Endothelial cell of umbilical vein (primary cell): ENCODE measurements at regions not wholly inside any gene's neighbourhood (a gene's known extent, or its start where the extent isn't known, plus 50 kb on each side); places are given as distances from the start of the nearest gene placed in this dataset.

ENCODE experiments used
- EZH2 ChIP-seq: IDR thresholded peaks from 2 replicates; pipeline ENCODE4 v1.6.1; 2012; ENCODE audit warnings: borderline replicate concordance, low read depth, mild to moderate bottlenecking, moderate library complexity, low read length, inconsistent platforms; ENCODE audit not compliant: severe bottlenecking
- FOS ChIP-seq: IDR thresholded peaks from 2 replicates; pipeline ENCODE4 v1.6.1; 2011; ENCODE audit warnings: mild to moderate bottlenecking, low read length, moderate library complexity, borderline replicate concordance; ENCODE audit not compliant: insufficient read depth
- JUN ChIP-seq: IDR thresholded peaks from 2 replicates; pipeline ENCODE4 v1.6.1; 2011; ENCODE audit warnings: borderline replicate concordance, low read depth; ENCODE audit not compliant: insufficient read length, insufficient read depth
- MYC ChIP-seq: IDR thresholded peaks from one replicate; pipeline ENCODE4 v1.6.1; 2011; ENCODE audit warnings: mild to moderate bottlenecking, low read depth, low read length
- POLR2A ChIP-seq: IDR thresholded peaks from 2 replicates; pipeline ENCODE4 v1.6.1; 2012; ENCODE audit warnings: low read depth, mild to moderate bottlenecking, control low read depth, low read length
- POLR2AphosphoS5 ChIP-seq: IDR thresholded peaks from 2 replicates; pipeline ENCODE4 v1.6.1; 2012; ENCODE audit warnings: low read depth, mild to moderate bottlenecking, control low read depth, low read length, moderate library complexity; ENCODE audit not compliant: insufficient read depth
- TF ChIP-seq, protein P1 (sequence below), 2 donors: IDR thresholded peaks; 1 replicate in 1 of 2; 2 replicates in 1 of 2; pipeline ENCODE4 v1.5.1; 2011; ENCODE audit warnings: low read length in 2 of 2, mild to moderate bottlenecking in 2 of 2, moderate library complexity in 2 of 2, control low read depth in 1 of 2, inconsistent platforms in 1 of 2, low read depth in 1 of 2; ENCODE audit not compliant: insufficient read depth in 1 of 2; ENCODE audit errors: extremely low read depth in 1 of 2
- TF ChIP-seq, protein P2 (sequence below): IDR thresholded peaks from 2 replicates; pipeline ENCODE4 v1.6.1; 2011; ENCODE audit not compliant: insufficient read depth, insufficient read length

DNA sequence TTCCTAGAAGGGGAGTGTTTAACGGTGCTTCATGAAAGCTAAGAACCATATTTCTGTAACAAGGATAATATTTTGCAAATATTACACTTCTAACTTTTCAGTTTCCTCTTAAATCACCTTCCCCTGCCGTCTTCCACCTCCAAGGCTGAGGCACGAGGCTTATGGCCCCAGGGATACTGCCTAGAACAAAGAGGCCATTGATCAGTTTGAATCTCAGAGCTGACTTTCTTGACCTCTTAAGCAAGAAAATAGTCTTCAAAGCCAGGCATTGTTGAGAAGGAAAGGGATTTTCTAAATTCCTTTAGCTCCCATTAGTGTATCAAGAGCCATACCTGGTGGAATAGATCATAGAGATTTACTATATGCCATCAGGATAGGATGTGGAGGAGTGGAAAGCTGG is 566.2 kb downstream of the BNC2 start:
- no peak for TF ChIP-seq POLR2AphosphoS5
- TF ChIP-seq MYC: no peak
- TF ChIP-seq, protein P1, sequence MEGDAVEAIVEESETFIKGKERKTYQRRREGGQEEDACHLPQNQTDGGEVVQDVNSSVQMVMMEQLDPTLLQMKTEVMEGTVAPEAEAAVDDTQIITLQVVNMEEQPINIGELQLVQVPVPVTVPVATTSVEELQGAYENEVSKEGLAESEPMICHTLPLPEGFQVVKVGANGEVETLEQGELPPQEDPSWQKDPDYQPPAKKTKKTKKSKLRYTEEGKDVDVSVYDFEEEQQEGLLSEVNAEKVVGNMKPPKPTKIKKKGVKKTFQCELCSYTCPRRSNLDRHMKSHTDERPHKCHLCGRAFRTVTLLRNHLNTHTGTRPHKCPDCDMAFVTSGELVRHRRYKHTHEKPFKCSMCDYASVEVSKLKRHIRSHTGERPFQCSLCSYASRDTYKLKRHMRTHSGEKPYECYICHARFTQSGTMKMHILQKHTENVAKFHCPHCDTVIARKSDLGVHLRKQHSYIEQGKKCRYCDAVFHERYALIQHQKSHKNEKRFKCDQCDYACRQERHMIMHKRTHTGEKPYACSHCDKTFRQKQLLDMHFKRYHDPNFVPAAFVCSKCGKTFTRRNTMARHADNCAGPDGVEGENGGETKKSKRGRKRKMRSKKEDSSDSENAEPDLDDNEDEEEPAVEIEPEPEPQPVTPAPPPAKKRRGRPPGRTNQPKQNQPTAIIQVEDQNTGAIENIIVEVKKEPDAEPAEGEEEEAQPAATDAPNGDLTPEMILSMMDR (IDR thresholded peaks at IDR 0.05; ENCODE audit: extremely low read depth in 1 of 2, insufficient read depth in 1 of 2, low read depth in 1 of 2, low read length in 2 of 2): no peak
- no peak for TF ChIP-seq POLR2A
- no peak for TF ChIP-seq EZH2
- TF ChIP-seq, protein P2, sequence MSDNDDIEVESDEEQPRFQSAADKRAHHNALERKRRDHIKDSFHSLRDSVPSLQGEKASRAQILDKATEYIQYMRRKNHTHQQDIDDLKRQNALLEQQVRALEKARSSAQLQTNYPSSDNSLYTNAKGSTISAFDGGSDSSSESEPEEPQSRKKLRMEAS: no peak
- no peak for TF ChIP-seq FOS
- TF ChIP-seq JUN: no peak
